H1 (cell line): ENCODE measurements at regions not wholly inside any gene's neighbourhood (a gene's known extent, or its start where the extent isn't known, plus 50 kb on each side); places are given as distances from the start of the nearest gene placed in this dataset.

Experiments used
- POLR2A ChIP-seq, 2 experiments: IDR thresholded peaks; 1 replicate in 1 of 2; 2 replicates in 1 of 2; pipeline ENCODE4 v1.6.1; 2011; ENCODE audit warnings: low read depth in 2 of 2, low read length in 2 of 2, mild to moderate bottlenecking in 2 of 2; ENCODE audit errors: control extremely low read depth in 1 of 2
- RBBP5 ChIP-seq: IDR thresholded peaks from 2 replicates; pipeline ENCODE4 v1.7.1; 2012; ENCODE audit warnings: low read depth, mild to moderate bottlenecking, inconsistent platforms, low read length, moderate library complexity, borderline replicate concordance
- SIN3A ChIP-seq, 2 experiments: IDR thresholded peaks in 1 of 2; conservative IDR thresholded peaks in 1 of 2; 2 replicates each; pipeline ENCODE4 v1.6.1; 2011 to 2012; ENCODE audit warnings: low read length in 2 of 2, improper control_type of control experiment in 1 of 2, low read depth in 1 of 2, mild to moderate bottlenecking in 1 of 2
- TF ChIP-seq, protein P1 (sequence below), 3 experiments: IDR thresholded peaks; 1 replicate in 2 of 3; 2 replicates in 1 of 3; pipeline versions ENCODE4 v1.5.1 to v1.6.1; 2011; ENCODE audit warnings: low read length in 3 of 3, mild to moderate bottlenecking in 3 of 3, inconsistent platforms in 2 of 3, low read depth in 1 of 3, moderate library complexity in 1 of 3; ENCODE audit not compliant: insufficient read depth in 1 of 3; ENCODE audit errors: control extremely low read depth in 1 of 3

DNA sequence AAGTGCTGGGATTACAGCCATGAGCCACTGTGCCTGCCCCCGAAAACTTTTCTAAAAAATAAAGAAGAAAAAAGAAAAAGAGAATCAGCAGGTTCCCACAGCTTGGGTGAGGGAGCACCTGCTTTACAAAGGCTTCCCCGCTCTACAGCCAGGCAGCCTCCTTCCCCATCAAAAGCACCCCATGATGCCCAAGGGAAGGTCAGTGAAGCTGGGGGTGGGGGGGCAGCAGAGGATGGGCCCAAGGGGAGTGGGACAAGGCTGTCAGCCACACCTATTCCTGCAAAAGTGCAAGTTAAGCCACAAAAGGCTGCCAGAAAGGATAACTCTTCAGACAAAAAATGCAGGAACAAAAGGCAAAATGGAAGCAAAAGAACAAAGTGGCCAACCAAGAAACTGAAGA is 72.5 kb downstream of the FAM50B start:
- no peak for TF ChIP-seq POLR2A (IDR thresholded peaks at IDR 0.05; ENCODE audit: control extremely low read depth in 1 of 2, low read depth in 2 of 2, low read length in 2 of 2)
- no peak for TF ChIP-seq RBBP5
- TF ChIP-seq, protein P1, sequence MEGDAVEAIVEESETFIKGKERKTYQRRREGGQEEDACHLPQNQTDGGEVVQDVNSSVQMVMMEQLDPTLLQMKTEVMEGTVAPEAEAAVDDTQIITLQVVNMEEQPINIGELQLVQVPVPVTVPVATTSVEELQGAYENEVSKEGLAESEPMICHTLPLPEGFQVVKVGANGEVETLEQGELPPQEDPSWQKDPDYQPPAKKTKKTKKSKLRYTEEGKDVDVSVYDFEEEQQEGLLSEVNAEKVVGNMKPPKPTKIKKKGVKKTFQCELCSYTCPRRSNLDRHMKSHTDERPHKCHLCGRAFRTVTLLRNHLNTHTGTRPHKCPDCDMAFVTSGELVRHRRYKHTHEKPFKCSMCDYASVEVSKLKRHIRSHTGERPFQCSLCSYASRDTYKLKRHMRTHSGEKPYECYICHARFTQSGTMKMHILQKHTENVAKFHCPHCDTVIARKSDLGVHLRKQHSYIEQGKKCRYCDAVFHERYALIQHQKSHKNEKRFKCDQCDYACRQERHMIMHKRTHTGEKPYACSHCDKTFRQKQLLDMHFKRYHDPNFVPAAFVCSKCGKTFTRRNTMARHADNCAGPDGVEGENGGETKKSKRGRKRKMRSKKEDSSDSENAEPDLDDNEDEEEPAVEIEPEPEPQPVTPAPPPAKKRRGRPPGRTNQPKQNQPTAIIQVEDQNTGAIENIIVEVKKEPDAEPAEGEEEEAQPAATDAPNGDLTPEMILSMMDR (IDR thresholded peaks at IDR 0.05; ENCODE audit: control extremely low read depth in 1 of 3, insufficient read depth in 1 of 3, low read depth in 1 of 3, low read length in 3 of 3) = no peak
- TF ChIP-seq SIN3A (conservative IDR thresholded peaks at IDR 0.05 in 1 of 2, IDR thresholded peaks at IDR 0.05 in 1 of 2; ENCODE audit: low read depth in 1 of 2, low read length in 2 of 2) = no peak
